GM21825 (cell line): ENCODE measurements at regions not wholly inside any gene's neighbourhood (a gene's known extent, or its start where the extent isn't known, plus 50 kb on each side); places are given as distances from the start of the nearest gene placed in this dataset.
A peak's percentile ranks its signal among the peaks of the same experiment; 100 is the strongest.

Experiments used
- ATAC-seq: cut with Tn5 transposase; IDR thresholded peaks from one replicate; pipeline ENCODE4 v1.9.1; 2021; ENCODE audit warnings: mild to moderate bottlenecking, moderate library complexity; ENCODE audit not compliant: unreplicated experiment

- ATAC-seq = no peak
Observed at GRCh38 chr12:13691598-13691997, 289.8 kb downstream of the GRIN2B start.

GRCh38 chr12:13687633-13688032 is 293.8 kb downstream of the GRIN2B start:
- ATAC-seq = no peak

GRCh38 chr12:13686260-13686659 is 295.1 kb downstream of the GRIN2B start:
- ATAC-seq = no peak

GRCh38 chr12:13680916-13681315 is 300.5 kb downstream of the GRIN2B start:
- no peak for ATAC-seq

- ATAC-seq = no peak
Observed at GRCh38 chr12:13676880-13677279, 304.5 kb downstream of the GRIN2B start.

- ATAC-seq = no peak
Observed at GRCh38 chr12:13670285-13670866, 311.0 kb downstream of the GRIN2B start.

GRCh38 chr12:13668880-13669279 is 312.5 kb downstream of the GRIN2B start:
- no peak for ATAC-seq

- ATAC-seq = no peak
Observed at GRCh38 chr12:13666806-13667205, 314.6 kb downstream of the GRIN2B start.

- ATAC-seq = peak; percentile 63
Observed at GRCh38 chr12:13661005-13661887, 320.2 kb downstream of the GRIN2B start.

GRCh38 chr12:13654456-13654855 is 326.9 kb downstream of the GRIN2B start:
- ATAC-seq = no peak

- no peak for ATAC-seq
Observed at GRCh38 chr12:13652105-13652504, 329.3 kb downstream of the GRIN2B start.

GRCh38 chr12:13635709-13636108 is 345.7 kb downstream of the GRIN2B start:
- no peak for ATAC-seq

GRCh38 chr12:13631873-13632272 is 349.5 kb downstream of the GRIN2B start:
- no peak for ATAC-seq

- no peak for ATAC-seq
Observed at GRCh38 chr12:13630354-13630753, 351.0 kb downstream of the GRIN2B start.

- ATAC-seq = no peak
Observed at GRCh38 chr12:13628067-13628466, 353.3 kb downstream of the GRIN2B start.

GRCh38 chr12:13627536-13627935 is 353.9 kb downstream of the GRIN2B start:
- ATAC-seq = no peak

GRCh38 chr12:13613297-13613696 is 368.1 kb downstream of the GRIN2B start:
- ATAC-seq = no peak

- no peak for ATAC-seq
Observed at GRCh38 chr12:13609894-13610679, 371.3 kb downstream of the GRIN2B start.

GRCh38 chr12:13606290-13606689 is 375.1 kb downstream of the GRIN2B start:
- ATAC-seq = no peak

- ATAC-seq = no peak
Observed at GRCh38 chr12:13603953-13604352, 377.4 kb downstream of the GRIN2B start.

- no peak for ATAC-seq
Observed at GRCh38 chr12:13602172-13602571, 379.2 kb downstream of the GRIN2B start.

- ATAC-seq = no peak
Observed at GRCh38 chr12:13599176-13599575, 382.2 kb downstream of the GRIN2B start.
